HEK293T (cell line): ENCODE measurements at regions not wholly inside any gene's neighbourhood (a gene's known extent, or its start where the extent isn't known, plus 50 kb on each side); places are given as distances from the start of the nearest gene placed in this dataset.

Source experiments
- BHLHE40 ChIP-seq: fragments of 450-650 bp; IDR thresholded peaks from 2 replicates; pipeline ENCODE4 v1.6.1; 2016; ENCODE audit warnings: mild to moderate bottlenecking, moderate library complexity, borderline replicate concordance
- ELF4 ChIP-seq: fragments of 450-650 bp; IDR thresholded peaks from 2 replicates; pipeline ENCODE4 v1.6.1; 2017; ENCODE audit warnings: antibody characterized with exemption
- FOXA1 ChIP-seq: fragments of 450-650 bp; IDR thresholded peaks from 2 replicates; pipeline ENCODE4 v1.6.1; 2016; ENCODE audit warnings: mild to moderate bottlenecking
- FOXK2 ChIP-seq: fragments of 450-650 bp; IDR thresholded peaks from 2 replicates; pipeline ENCODE4 v1.6.1; 2016; ENCODE audit warnings: mild to moderate bottlenecking
- FOXM1 ChIP-seq: fragments of 450-650 bp; IDR thresholded peaks from 2 replicates; pipeline ENCODE4 v1.6.1; 2017; ENCODE audit warnings: mild to moderate bottlenecking, borderline replicate concordance
- HDGF ChIP-seq: fragments of 450-650 bp; IDR thresholded peaks from 2 replicates; pipeline ENCODE4 v1.6.1; 2017; ENCODE audit warnings: antibody characterized with exemption, borderline replicate concordance
- LEF1 ChIP-seq: fragments of 450-650 bp; IDR thresholded peaks from 2 replicates; pipeline ENCODE4 v1.6.1; 2017; ENCODE audit warnings: mild to moderate bottlenecking, borderline replicate concordance
- NFRKB ChIP-seq: fragments of 450-650 bp; IDR thresholded peaks from 2 replicates; pipeline ENCODE4 v1.6.1; 2016; ENCODE audit warnings: mild to moderate bottlenecking, moderate library complexity
- SP1 ChIP-seq: fragments of 450-650 bp; IDR thresholded peaks from 2 replicates; pipeline ENCODE4 v1.6.1; 2017
- SUZ12 ChIP-seq: fragments of 450-650 bp; IDR thresholded peaks from 2 replicates; pipeline ENCODE4 v1.6.1; 2016; ENCODE audit warnings: mild to moderate bottlenecking
- TARDBP ChIP-seq: fragments of 450-650 bp; IDR thresholded peaks from 2 replicates; pipeline ENCODE4 v1.6.1; 2016
- ZNF384 ChIP-seq: fragments of 450-650 bp; IDR thresholded peaks from 2 replicates; pipeline ENCODE4 v1.6.1; 2016
- TF ChIP-seq, protein P1 (sequence below): fragments of 450-650 bp; IDR thresholded peaks from 2 replicates; pipeline ENCODE4 v1.6.1; 2016

DNA sequence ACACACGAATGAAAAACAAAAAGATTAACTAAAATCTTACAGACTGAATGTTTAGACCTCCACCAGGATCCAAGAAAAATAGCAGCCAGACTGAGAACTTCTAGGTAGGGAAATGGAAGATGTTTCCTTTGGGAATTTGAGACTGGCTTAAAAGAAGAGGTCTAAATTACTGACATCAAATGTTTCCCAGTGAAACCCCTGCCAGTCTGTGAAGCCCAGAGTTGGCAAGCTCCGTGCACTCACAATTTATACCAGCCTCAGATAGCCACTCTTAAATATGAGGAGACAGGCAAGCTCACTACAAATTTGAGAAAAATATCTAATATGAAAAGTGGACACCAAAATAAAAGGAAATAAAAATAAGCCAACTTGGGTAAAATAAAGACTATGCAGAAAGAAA, 700.5 kb upstream of the ZNF385D start:
- TF ChIP-seq SUZ12 (no peak), NFRKB (no peak), HDGF (no peak), SP1 (no peak), BHLHE40 (no peak), FOXK2 (no peak), FOXM1 (no peak), LEF1 (no peak), ELF4 (no peak), ZNF384 (no peak), FOXA1 (no peak), TARDBP (no peak)
- TF ChIP-seq, protein P1, sequence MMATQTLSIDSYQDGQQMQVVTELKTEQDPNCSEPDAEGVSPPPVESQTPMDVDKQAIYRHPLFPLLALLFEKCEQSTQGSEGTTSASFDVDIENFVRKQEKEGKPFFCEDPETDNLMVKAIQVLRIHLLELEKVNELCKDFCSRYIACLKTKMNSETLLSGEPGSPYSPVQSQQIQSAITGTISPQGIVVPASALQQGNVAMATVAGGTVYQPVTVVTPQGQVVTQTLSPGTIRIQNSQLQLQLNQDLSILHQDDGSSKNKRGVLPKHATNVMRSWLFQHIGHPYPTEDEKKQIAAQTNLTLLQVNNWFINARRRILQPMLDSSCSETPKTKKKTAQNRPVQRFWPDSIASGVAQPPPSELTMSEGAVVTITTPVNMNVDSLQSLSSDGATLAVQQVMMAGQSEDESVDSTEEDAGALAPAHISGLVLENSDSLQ, result no peak
